ENCODE measurements at regions not wholly inside any gene's neighbourhood (a gene's known extent, or its start where the extent isn't known, plus 50 kb on each side); places are given as distances from the start of the nearest gene placed in this dataset.

- TF ChIP-seq SIN3A (IDR thresholded peaks at IDR 0.05; ENCODE audit: low read depth) (no peak), JUND (IDR thresholded peaks at IDR 0.05) (no peak), ZNF274 (IDR thresholded peaks at IDR 0.05; ENCODE audit: low read depth, low read length) (no peak), CTCF (IDR thresholded peaks at IDR 0.05 in 2 of 3, conservative IDR thresholded peaks at IDR 0.05 in 1 of 3; ENCODE audit: borderline replicate concordance in 1 of 3, insufficient read depth in 1 of 3, low read depth in 2 of 3, low read length in 2 of 3) (no peak), FOSL1 (IDR thresholded peaks at IDR 0.05; ENCODE audit: low read depth) (no peak), ELF1 (IDR thresholded peaks at IDR 0.05; ENCODE audit: borderline replicate concordance, low read depth) (no peak), TCF7L2 (IDR thresholded peaks at IDR 0.05; ENCODE audit: borderline replicate concordance, extremely low read depth, insufficient read depth, insufficient read length) (no peak), EZH2 (IDR thresholded peaks at IDR 0.05) (no peak), SP1 (IDR thresholded peaks at IDR 0.05; ENCODE audit: low read depth) (no peak), SRF (IDR thresholded peaks at IDR 0.05; ENCODE audit: low read depth) (no peak)
These were observed 474.5 kb upstream of the EEF2KMT start (continued) for GRCh38 chr16:5572056-5572455.

GRCh38 chr16:5571446-5571845 is 473.9 kb upstream of the EEF2KMT start:
- ChIA-PET RAD21 (ENCODE audit: low non-redundant PET in 1 of 2, low total read pairs in 2 of 2, uncharacterized antibody in 2 of 2, unreplicated experiment in 2 of 2) (no interaction called here), POLR2A (no interaction called here), CTCF (no interaction called here)
- H3K27me3 ChIP-seq (ENCODE audit: insufficient read depth, low read length) = peaks cover 35% of the 10 kb centered on the region; the same call in 1 of the 2 replicates
- no TSS peak for BruUV-seq (replicated peaks)
- H3K9me3 ChIP-seq (ENCODE audit: control insufficient read depth in 1 of 2, insufficient read depth in 1 of 2, low read depth in 1 of 2, low read length in 2 of 2) = no peaks in the 10 kb centered on the region
- H3K27ac ChIP-seq (ENCODE audit: low read depth, low read length) = no peak overlapping the region
- H3K4me2 ChIP-seq (ENCODE audit: low read length) = no peak overlapping the region
- H3K4me1 ChIP-seq (ENCODE audit: control insufficient read depth in 1 of 2, insufficient read depth in 2 of 2, low read length in 2 of 2) = no peaks in the 10 kb centered on the region
- DNase-seq (ENCODE audit: low read depth, low spot score) = no peak
- no peak overlapping the region for H2AFZ ChIP-seq (ENCODE audit: low read depth, low read length, poor library complexity, severe bottlenecking)
- no peaks in the 10 kb centered on the region for H4K20me1 ChIP-seq (ENCODE audit: insufficient read depth)
- no peak for ATAC-seq
- no peak overlapping the region for H3K4me3 ChIP-seq (replicated peaks in 1 of 2; ENCODE audit: low read depth in 1 of 2, low read length in 2 of 2)
- H3K9ac ChIP-seq (ENCODE audit: low read length) = no peak overlapping the region
- H3K79me2 ChIP-seq (ENCODE audit: insufficient read depth, low read length) = no peaks in the 10 kb centered on the region
- intact Hi-C loops (cut with micrococcal nuclease) = no loop called here
- no peaks in the 10 kb centered on the region for H3K9me2 ChIP-seq (ENCODE audit: insufficient read depth)
- TF ChIP-seq EZH2 (IDR thresholded peaks at IDR 0.05) = no peak
- TF ChIP-seq EGR1 (IDR thresholded peaks at IDR 0.05; ENCODE audit: low read depth) = no peak
- TF ChIP-seq CBX3 (IDR thresholded peaks at IDR 0.05; ENCODE audit: low read depth) = no peak
- TF ChIP-seq YY1 (IDR thresholded peaks at IDR 0.05; ENCODE audit: extremely low read depth, insufficient replicate concordance, low read depth, low read length) = no peak
- no peak for TF ChIP-seq ZNF274 (IDR thresholded peaks at IDR 0.05; ENCODE audit: low read depth, low read length)
- no peak for TF ChIP-seq CEBPB (IDR thresholded peaks at IDR 0.05; ENCODE audit: low read depth)
- no peaks in the 10 kb centered on the region for H3K36me3 ChIP-seq (ENCODE audit: control insufficient read depth in 1 of 2, insufficient read depth in 2 of 2, low read length in 2 of 2)
